Suprapubic skin (tissue), 4 donors: ENCODE measurements at regions not wholly inside any gene's neighbourhood (a gene's known extent, or its start where the extent isn't known, plus 50 kb on each side); places are given as distances from the start of the nearest gene placed in this dataset.
"Not testable (repeated sequence)": the region's sequence is repeated elsewhere in the genome, so short reads cannot be mapped to it uniquely, and the experiment has no call there.

Source experiments
- DNase-seq, 2 donors: peaks; one replicate each; pipeline ENCODE4 v3.0.0-alpha.2; 2019; ENCODE audit warnings: low spot score in 2 of 2
- H3K27ac ChIP-seq: fragments of 200-600 bp; sonication (generic); one replicate; pipeline ENCODE4 v1.5.1; 2019
- H3K27me3 ChIP-seq: fragments of 200-600 bp; sonication (generic); one replicate; pipeline ENCODE4 v1.5.1; 2019
- H3K36me3 ChIP-seq: fragments of 200-600 bp; sonication (generic); one replicate; pipeline ENCODE4 v1.5.1; 2019
- H3K4me1 ChIP-seq: fragments of 200-600 bp; sonication (generic); one replicate; pipeline ENCODE4 v1.5.1; 2019
- H3K4me3 ChIP-seq: fragments of 200-600 bp; sonication (generic); one replicate; pipeline ENCODE4 v1.5.1; 2019; ENCODE audit warnings: mild to moderate bottlenecking
- H3K9me3 ChIP-seq: fragments of 200-600 bp; sonication (generic); one replicate; pipeline ENCODE4 v1.5.1; 2019
- EP300 ChIP-seq: sonication (generic); formaldehyde crosslinking; IDR thresholded peaks from one replicate; pipeline ENCODE4 v1.6.1; 2017; ENCODE audit warnings: antibody characterized with exemption
- POLR2A ChIP-seq, 2 donors: fragments of 450-650 bp; IDR thresholded peaks; one replicate each; pipeline ENCODE4 v1.6.1; 2017; ENCODE audit warnings: antibody characterized with exemption in 2 of 2, mild to moderate bottlenecking in 2 of 2, moderate library complexity in 2 of 2
- POLR2AphosphoS5 ChIP-seq, 3 donors: sonication (generic); formaldehyde crosslinking; IDR thresholded peaks; one replicate each; pipeline ENCODE4 v1.6.1; 2017; ENCODE audit warnings: antibody characterized with exemption in 3 of 3
- WGBS: methylation state at CpG from one replicate; pipeline ENCODE4 v1.1.5; 2018; 5-methylcytosine and 5-hydroxymethylcytosine counted together
- TF ChIP-seq, protein P1 (sequence below), 2 donors: fragments of 200-600 bp in 1 of 2; fragments of 450-650 bp in 1 of 2; sonication (generic) in 1 of 2; IDR thresholded peaks; one replicate each; pipeline ENCODE4 v1.5.1; 2016 to 2019; ENCODE audit warnings: antibody characterized with exemption in 2 of 2, mild to moderate bottlenecking in 1 of 2, moderate library complexity in 1 of 2

GRCh38 chr19:37303591-37304171 lies 67.2 kb upstream of the ZNF527 start:
- 49% methylated on average over 24 of the region's 36 CpGs for WGBS
- Histone ChIP-seq H3K4me3 (peak overlapping the region; percentile 36), H3K36me3 (no peaks in the 10 kb centered on the region), H3K4me1 (no peaks in the 10 kb centered on the region), H3K9me3 (peaks cover 6% of the 10 kb centered on the region), H3K27me3 (no peaks in the 10 kb centered on the region), H3K27ac (no peak overlapping the region)
- DNase-seq, result peak in 1 of 2 donors; percentile 63
- TF ChIP-seq EP300, result no peak
- TF ChIP-seq POLR2A (IDR thresholded peaks at IDR 0.05), result no peak
- TF ChIP-seq POLR2AphosphoS5 (IDR thresholded peaks at IDR 0.05), result no peak
- TF ChIP-seq, protein P1, sequence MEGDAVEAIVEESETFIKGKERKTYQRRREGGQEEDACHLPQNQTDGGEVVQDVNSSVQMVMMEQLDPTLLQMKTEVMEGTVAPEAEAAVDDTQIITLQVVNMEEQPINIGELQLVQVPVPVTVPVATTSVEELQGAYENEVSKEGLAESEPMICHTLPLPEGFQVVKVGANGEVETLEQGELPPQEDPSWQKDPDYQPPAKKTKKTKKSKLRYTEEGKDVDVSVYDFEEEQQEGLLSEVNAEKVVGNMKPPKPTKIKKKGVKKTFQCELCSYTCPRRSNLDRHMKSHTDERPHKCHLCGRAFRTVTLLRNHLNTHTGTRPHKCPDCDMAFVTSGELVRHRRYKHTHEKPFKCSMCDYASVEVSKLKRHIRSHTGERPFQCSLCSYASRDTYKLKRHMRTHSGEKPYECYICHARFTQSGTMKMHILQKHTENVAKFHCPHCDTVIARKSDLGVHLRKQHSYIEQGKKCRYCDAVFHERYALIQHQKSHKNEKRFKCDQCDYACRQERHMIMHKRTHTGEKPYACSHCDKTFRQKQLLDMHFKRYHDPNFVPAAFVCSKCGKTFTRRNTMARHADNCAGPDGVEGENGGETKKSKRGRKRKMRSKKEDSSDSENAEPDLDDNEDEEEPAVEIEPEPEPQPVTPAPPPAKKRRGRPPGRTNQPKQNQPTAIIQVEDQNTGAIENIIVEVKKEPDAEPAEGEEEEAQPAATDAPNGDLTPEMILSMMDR (IDR thresholded peaks at IDR 0.05), result no peak

DNA sequence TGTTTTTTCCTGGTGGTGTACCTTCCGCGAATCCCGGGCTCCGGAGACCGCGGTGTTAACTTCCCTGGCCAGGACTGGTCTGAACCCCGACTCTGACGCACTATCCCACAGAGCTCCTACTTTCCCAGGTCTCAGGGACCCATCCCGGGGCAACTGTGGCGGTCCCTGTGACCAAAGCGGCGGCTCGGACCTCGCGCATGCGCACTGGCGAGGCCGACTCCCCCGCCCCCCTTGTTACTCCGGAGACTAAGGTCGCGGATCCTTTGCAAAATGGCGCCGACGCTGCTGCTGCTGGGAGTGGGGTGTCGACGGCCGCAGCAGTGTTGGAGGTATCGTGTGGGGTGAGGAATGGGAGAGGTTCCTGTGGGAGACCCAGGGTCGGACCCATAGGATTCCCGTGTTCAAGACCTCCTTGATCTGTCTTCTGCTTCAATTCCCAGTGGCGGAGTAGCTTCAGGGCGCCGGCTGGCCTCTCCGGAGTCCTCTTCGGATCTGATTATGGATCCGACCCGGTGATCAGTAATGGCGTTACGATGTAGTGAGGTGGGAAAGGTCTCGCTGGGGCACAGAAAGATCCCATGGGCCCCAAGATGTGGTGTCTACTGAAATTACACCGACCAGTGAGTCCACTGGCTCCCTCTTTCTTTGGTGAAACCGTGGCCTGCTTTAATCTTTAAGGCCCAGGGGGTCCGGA lies 66.6 kb upstream of the ZNF527 start:
- no peak for TF ChIP-seq POLR2A (IDR thresholded peaks at IDR 0.05)
- TF ChIP-seq, protein P1 (IDR thresholded peaks at IDR 0.05), result no peak
- no peak for TF ChIP-seq POLR2AphosphoS5 (IDR thresholded peaks at IDR 0.05)
- no peak for TF ChIP-seq EP300
- peak in 1 of 2 donors; percentile 77 for DNase-seq
- no peaks in the 10 kb centered on the region for H3K36me3 ChIP-seq
- H3K4me1 ChIP-seq, result no peaks in the 10 kb centered on the region
- H3K27me3 ChIP-seq, result no peaks in the 10 kb centered on the region
- no peak overlapping the region for H3K27ac ChIP-seq
- peak overlapping the region; percentile 36 for H3K4me3 ChIP-seq
- H3K9me3 ChIP-seq, result peaks cover 6% of the 10 kb centered on the region
- 32% methylated on average over 24 of the region's 44 CpGs for WGBS

GRCh38 chr19:37304884-37305255 lies 66.0 kb upstream of the ZNF527 start:
- no peak for TF ChIP-seq POLR2A (IDR thresholded peaks at IDR 0.05)
- no peak for TF ChIP-seq EP300
- TF ChIP-seq, protein P1 (IDR thresholded peaks at IDR 0.05), result no peak
- no peak for TF ChIP-seq POLR2AphosphoS5 (IDR thresholded peaks at IDR 0.05)
- 100% methylated on average over 5 of the region's 17 CpGs for WGBS
- H3K27me3 ChIP-seq, result no peaks in the 10 kb centered on the region
- H3K27ac ChIP-seq, result no peak overlapping the region
- H3K36me3 ChIP-seq, result no peaks in the 10 kb centered on the region
- DNase-seq, result peak in 1 of 2 donors; percentile 43
- no peaks in the 10 kb centered on the region for H3K4me1 ChIP-seq
- H3K4me3 ChIP-seq, result no peak overlapping the region
- peaks cover 6% of the 10 kb centered on the region for H3K9me3 ChIP-seq

GRCh38 chr19:37306383-37306963 lies 64.4 kb upstream of the ZNF527 start:
- Histone ChIP-seq H3K4me1 (no peaks in the 10 kb centered on the region), H3K36me3 (no peaks in the 10 kb centered on the region), H3K4me3 (no peak overlapping the region), H3K27me3 (no peaks in the 10 kb centered on the region), H3K27ac (no peak overlapping the region), H3K9me3 (peaks cover 6% of the 10 kb centered on the region)
- DNase-seq, result no peak
- 96% methylated on average over 37 of the region's 41 CpGs for WGBS
- TF ChIP-seq, protein P1 (IDR thresholded peaks at IDR 0.05), result no peak
- TF ChIP-seq EP300 (no peak), POLR2A (IDR thresholded peaks at IDR 0.05) (no peak), POLR2AphosphoS5 (IDR thresholded peaks at IDR 0.05) (no peak)

DNA sequence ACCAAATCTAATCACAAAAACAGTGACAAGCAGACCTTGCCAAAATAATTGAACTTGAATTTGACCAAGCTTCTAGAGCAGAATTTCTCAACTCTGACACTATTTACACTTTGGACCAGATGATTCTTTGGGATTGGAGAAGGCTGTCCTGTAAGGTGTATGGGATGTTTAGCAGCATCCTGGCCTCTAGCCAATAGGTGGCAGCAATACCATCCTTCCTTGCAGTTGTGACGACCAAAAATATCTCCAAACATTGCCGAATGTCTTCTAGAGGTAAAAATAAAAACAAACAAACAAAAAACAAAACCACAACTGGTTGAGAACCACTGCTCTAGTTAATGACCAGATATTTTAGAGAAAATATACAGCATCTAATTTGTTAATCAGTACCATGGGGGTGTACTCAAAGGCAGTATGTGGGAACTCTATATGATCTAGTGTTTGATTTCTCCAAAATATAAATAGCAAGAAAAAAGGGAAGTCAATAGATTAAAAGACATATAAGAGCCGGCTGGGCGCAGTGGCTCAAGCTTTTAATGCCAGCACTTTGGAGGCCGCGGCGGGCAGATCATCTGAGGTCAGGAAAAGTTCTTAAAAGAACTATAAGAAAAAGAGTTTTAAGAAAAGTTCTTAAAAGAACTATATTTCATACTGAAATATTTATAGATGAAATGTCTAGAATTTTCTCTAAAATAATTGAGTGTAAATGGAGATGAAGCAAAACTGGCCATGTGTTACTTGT lies 60.9 kb upstream of the ZNF527 start:
- TF ChIP-seq EP300 (no peak), POLR2A (IDR thresholded peaks at IDR 0.05) (no peak), POLR2AphosphoS5 (IDR thresholded peaks at IDR 0.05) (no peak)
- TF ChIP-seq, protein P1 (IDR thresholded peaks at IDR 0.05), result no peak
- Histone ChIP-seq H3K27ac (no peak overlapping the region), H3K9me3 (peaks cover 6% of the 10 kb centered on the region), H3K36me3 (no peaks in the 10 kb centered on the region), H3K27me3 (no peaks in the 10 kb centered on the region), H3K4me1 (peaks cover 6% of the 10 kb centered on the region), H3K4me3 (no peak overlapping the region)
- WGBS, result 59% methylated on average over 7 of the region's 7 CpGs
- peak in 1 of 2 donors; percentile 61 for DNase-seq

- H3K4me1 ChIP-seq, result peaks cover 11% of the 10 kb centered on the region
- not testable (repeated sequence) for H3K9me3 ChIP-seq, H3K36me3 ChIP-seq, H3K27me3 ChIP-seq, H3K27ac ChIP-seq
- DNase-seq, result peak in 1 of 2 donors; percentile 79
- peak overlapping the region; percentile 44 for H3K4me3 ChIP-seq
- 4% methylated on average over 26 of the region's 37 CpGs for WGBS
Observed at GRCh38 chr19:37312531-37313334, 58.2 kb upstream of the ZNF527 start.
